WERI-Rb-1 (cell line): ENCODE measurements at regions not wholly inside any gene's neighbourhood (a gene's known extent, or its start where the extent isn't known, plus 50 kb on each side); places are given as distances from the start of the nearest gene placed in this dataset.

ENCODE experiments used
- DNase-seq: peaks from one replicate; pipeline ENCODE4 v3.0.0-alpha.2; 2020
- H3K27ac ChIP-seq: fragments of 250-450 bp; sonication (Bioruptor Pico); 2 replicates; pipeline ENCODE4 v1.5.1; 2020; ENCODE audit warnings: mild to moderate bottlenecking, moderate library complexity
- H3K27me3 ChIP-seq: fragments of 250-450 bp; sonication (Bioruptor Pico); 2 replicates; pipeline ENCODE4 v1.5.1; 2021; ENCODE audit warnings: mild to moderate bottlenecking, low read depth, moderate library complexity; ENCODE audit not compliant: insufficient read depth, severe bottlenecking
- H3K36me3 ChIP-seq: fragments of 250-450 bp; sonication (Bioruptor Pico); 2 replicates; pipeline ENCODE4 v1.5.1; 2020; ENCODE audit warnings: mild to moderate bottlenecking, moderate library complexity
- H3K4me3 ChIP-seq: 2 replicates; pipeline ENCODE4 v1.5.1; 2011; ENCODE audit warnings: low read depth, mild to moderate bottlenecking, control low read depth, low read length
- H3K9me3 ChIP-seq: fragments of 250-450 bp; sonication (Bioruptor Pico); 2 replicates; pipeline ENCODE4 v1.5.1; 2021; ENCODE audit warnings: mild to moderate bottlenecking, moderate library complexity; ENCODE audit not compliant: severe bottlenecking
- CTCF ChIP-seq: IDR thresholded peaks from 2 replicates; pipeline ENCODE4 v1.5.1; 2011; ENCODE audit warnings: low read depth, mild to moderate bottlenecking, control low read depth, inconsistent platforms, low read length

GRCh38 chr2:6626401-6627012, 239.2 kb downstream of the CMPK2 start:
- no peak for DNase-seq
- Histone ChIP-seq H3K36me3 (no peaks in the 10 kb centered on the region), H3K27ac (no peak overlapping the region), H3K9me3 (no peaks in the 10 kb centered on the region), H3K4me3 (no peak overlapping the region), H3K27me3 (no peaks in the 10 kb centered on the region)
- no peak for TF ChIP-seq CTCF

- H3K27ac ChIP-seq, result no peak overlapping the region
- no peak for TF ChIP-seq CTCF
- no peak overlapping the region for H3K4me3 ChIP-seq
- H3K27me3 ChIP-seq, result no peaks in the 10 kb centered on the region
- H3K36me3 ChIP-seq, result no peaks in the 10 kb centered on the region
- no peak for DNase-seq
- H3K9me3 ChIP-seq, result no peaks in the 10 kb centered on the region
Observed at GRCh38 chr2:6627316-6627715, 238.4 kb downstream of the CMPK2 start.

- Histone ChIP-seq H3K27me3 (no peaks in the 10 kb centered on the region), H3K36me3 (no peaks in the 10 kb centered on the region), H3K27ac (no peak overlapping the region), H3K9me3 (no peaks in the 10 kb centered on the region), H3K4me3 (no peak overlapping the region)
- no peak for TF ChIP-seq CTCF
- no peak for DNase-seq
Observed at GRCh38 chr2:6630209-6630608, 235.5 kb downstream of the CMPK2 start.

- Histone ChIP-seq H3K4me3 (no peak overlapping the region), H3K36me3 (no peaks in the 10 kb centered on the region), H3K27ac (no peak overlapping the region), H3K9me3 (no peaks in the 10 kb centered on the region), H3K27me3 (no peaks in the 10 kb centered on the region)
- DNase-seq, result no peak
- TF ChIP-seq CTCF, result no peak
Observed at GRCh38 chr2:6635296-6635695, 230.4 kb downstream of the CMPK2 start.

- no peak overlapping the region for H3K4me3 ChIP-seq
- no peak for TF ChIP-seq CTCF
Observed at GRCh38 chr2:6637330-6637729, 228.4 kb downstream of the CMPK2 start.

More at GRCh38 chr2:6637330-6637729, 228.4 kb downstream of the CMPK2 start:
- no peaks in the 10 kb centered on the region for H3K36me3 ChIP-seq
- DNase-seq, result no peak
- H3K9me3 ChIP-seq, result no peaks in the 10 kb centered on the region
- no peaks in the 10 kb centered on the region for H3K27me3 ChIP-seq
- no peak overlapping the region for H3K27ac ChIP-seq
